Left renal cortex interstitium (tissue), 4 donors: ENCODE measurements at regions not wholly inside any gene's neighbourhood (a gene's known extent, or its start where the extent isn't known, plus 50 kb on each side); places are given as distances from the start of the nearest gene placed in this dataset.

ENCODE experiments used
- DNase-seq, 4 donors: peaks; one replicate each; pipeline ENCODE4 v3.0.0-alpha.2; 2013; ENCODE audit warnings: low read depth in 4 of 4, low spot score in 2 of 4, missing footprints in 1 of 4

GRCh38 chr3:82311901-82312300 lies 550.5 kb upstream of the GBE1 start:
- DNase-seq: no peak

DNA sequence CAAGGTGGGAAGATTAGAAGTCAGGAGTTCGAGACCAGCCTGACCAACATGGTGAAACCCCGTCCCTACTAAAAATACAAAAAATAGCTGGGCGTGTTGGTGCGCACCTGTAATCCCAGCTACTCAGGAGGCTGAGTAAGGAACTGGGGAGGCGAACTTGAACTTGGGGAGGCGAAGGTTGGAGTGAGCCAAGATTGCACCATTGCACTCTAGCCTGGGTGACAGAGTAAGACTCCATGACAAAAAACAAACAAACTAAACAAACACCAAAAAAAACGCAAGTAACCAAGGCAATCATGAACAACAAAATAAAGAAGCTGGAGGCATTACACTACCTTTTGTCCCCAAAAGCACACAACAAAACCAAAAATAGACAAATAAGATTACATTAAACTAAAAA lies 547.3 kb upstream of the GBE1 start:
- no peak for DNase-seq

- no peak for DNase-seq
Measured at GRCh38 chr3:82306189-82306588, 544.7 kb upstream of the GBE1 start.

DNA sequence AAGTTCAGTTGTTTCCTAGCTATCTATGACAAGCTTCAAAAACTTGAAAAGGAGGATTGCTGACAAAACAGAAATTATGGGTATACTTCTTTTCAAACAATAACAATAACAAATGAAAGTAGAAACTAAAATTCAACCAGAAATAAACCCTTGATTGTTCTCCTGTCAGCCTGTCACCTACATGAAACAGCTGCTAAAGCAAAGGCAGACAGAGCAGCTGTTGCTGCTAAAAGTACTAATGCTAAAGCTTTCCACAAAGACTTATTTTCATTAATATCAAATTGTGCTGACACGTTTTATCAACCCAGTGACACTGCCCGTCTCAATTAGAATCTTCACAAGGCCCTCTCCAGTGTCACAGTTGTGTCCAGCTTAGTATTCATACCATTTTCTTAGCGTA lies 533.2 kb upstream of the GBE1 start:
- peak in 1 of 4 donors; percentile 1 for DNase-seq

DNA sequence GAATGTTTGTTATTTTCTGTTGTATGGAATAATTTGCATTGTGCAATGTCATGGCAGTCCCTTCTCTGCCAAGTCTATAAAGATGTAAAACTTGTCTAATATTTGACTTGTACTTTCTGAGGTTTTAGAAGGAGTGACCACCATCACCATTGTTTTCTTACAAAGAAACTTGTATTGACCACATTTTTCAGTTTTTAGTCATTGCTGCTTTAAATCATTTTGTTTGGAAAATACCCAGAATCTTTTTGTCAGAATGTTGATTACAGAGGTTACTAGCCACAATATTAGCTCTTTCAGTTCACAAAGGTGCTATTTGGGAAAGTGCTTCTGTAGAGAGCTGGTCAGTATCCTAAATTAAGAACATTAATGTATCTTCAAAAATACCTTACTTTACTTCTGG lies 532.4 kb upstream of the GBE1 start:
- no peak for DNase-seq

DNA sequence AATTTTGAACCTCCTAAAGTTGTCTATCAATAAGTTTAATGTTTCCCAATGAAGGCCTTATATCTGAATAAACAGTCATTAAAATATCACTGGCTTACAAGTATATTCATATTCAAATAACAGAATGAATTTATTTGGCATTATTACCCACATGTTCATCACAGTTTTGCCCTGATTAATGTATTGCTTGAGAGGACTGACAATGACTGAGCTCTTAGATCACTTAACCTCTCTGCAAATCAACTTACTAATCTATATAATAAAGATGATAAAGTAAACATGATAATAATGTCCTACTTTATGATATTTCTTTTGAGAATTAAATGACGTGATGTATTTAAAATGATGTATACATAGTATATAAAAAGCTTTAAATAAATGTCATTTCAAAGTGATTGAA lies 532.0 kb upstream of the GBE1 start:
- DNase-seq: no peak

DNA sequence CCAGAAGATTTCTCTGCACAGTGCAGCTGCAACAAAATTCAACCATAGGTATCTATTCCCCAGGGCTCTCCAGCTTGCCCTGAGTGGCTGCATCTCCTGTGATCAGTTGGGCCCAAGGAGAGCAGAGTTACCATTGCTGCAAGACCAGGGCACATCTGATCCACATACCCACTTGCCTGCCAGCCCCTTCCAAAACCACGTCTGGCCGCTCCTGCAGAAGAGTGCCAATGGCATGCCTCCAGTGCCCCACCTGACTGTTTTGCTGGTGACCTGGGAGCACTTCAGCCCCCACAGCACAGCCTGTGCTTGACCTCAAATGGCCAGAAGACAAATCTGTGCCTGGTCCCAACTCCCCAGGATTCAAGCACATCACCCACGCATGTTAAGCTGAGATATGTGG lies 526.1 kb upstream of the GBE1 start:
- no peak for DNase-seq

DNA sequence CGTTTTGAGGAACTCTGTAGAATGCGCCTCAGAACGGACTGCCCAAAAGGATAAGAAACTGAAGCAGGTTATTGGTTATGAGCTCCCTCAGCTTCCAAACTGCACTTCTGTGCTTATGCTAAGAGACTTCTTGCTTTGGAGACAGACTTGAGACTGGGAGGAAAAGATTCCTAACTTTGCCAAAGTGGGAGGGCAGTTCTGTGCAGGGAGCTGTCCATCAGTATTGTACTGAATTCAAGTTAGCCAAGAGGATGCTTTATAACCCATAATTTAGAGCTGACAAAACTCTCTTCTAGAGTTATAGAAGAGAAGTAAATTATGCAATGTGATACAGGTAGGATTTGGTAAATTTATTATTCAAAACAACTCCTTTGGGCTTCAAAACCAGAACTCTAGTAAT lies 519.8 kb upstream of the GBE1 start:
- DNase-seq: peak in 1 of 4 donors; percentile 10

DNA sequence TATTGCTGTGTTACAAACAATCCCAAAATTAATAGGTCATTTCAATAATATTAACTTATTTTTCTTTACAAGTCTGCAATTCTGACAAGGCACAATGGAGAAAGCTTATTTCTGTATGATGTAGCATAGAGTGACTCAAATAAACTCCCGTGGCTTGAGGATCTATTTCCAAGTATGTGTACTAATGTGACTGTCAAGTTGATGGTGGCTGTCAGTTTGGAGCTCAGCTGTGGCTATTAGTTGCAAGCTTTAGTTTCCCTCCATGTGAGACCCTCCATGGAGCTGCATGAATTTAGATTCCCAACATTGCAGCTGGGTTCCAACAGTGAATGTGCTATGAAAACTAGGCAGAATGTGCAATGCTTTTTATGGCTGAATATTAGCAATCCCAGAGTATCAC lies 515.5 kb upstream of the GBE1 start:
- no peak for DNase-seq

GRCh38 chr3:82274897-82275296 lies 513.5 kb upstream of the GBE1 start:
- DNase-seq: no peak

GRCh38 chr3:82265747-82266146 lies 504.3 kb upstream of the GBE1 start:
- DNase-seq: no peak

DNA sequence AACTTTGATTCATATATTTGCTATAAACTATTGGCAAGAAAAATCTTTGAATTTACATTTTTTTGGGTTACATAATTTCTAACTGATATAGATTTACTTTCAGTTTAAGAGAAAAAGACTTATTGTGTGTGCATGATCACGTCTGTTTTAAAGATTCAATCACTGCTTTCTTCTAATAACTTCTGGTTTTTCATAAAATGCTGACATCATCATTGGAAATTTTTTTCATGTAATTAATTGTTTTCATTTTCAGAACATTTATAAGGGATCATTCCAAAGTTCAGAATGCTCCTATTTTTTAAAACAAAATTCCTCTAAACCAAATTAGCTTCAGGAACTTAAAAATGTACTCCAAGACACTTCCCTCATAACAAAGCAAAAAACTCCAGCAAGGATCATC lies 500.7 kb upstream of the GBE1 start:
- DNase-seq: no peak

DNA sequence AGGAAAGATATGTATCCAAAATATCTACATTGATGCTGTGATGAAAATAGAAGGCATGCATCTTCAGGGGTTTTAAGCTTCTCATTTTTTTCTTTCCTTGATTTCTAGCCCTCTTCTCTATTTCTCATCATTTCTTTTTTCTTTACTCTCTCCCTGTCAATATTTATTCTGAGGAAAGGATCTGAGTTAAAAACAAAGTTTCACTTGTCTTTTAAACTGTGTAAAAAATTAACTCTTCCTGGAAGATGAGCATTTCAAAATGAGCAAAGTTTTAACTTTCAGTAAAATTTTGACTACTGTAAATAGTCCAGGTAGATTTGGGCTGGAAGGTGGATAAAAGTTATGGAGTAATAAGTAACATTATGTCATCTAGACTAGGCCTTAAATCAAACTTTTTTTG lies 500.2 kb upstream of the GBE1 start:
- no peak for DNase-seq

DNA sequence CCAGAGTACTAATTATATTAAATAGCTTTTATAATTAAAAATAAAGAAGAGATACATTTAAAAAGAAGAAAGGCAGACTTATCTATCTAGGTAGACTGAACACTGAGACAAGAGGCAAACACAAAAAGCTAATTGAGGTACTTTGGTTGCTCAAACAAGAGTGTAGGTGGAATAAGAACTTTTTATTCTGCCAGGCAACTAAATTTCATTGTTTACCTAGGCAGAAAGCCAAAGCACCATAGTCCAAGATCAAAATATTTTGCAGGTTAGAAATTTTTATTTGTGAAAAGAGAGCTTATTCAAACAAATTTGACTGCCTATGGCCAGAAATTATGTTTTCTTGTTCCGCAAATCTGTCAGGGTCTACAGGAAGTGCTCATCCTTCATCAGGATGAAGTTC lies 499.6 kb upstream of the GBE1 start:
- DNase-seq: no peak

DNA sequence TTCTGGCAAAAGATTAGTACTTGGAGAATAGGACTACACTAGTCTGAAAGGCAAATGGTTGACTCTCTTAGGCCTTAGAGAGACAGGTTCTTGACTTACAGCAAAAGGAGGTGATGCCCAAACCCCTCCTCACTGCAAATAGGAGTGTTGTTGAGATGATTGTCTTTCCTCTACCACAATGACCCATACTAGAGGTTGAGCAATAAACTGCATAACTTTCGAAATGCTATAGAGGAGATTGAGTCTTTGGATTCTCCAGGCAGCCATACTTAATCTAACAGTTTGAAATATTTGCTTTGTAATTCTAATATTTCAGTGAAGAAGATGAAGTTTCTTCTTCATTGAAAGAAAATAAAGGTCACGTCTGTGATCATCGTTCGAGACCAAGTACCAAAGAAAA lies 498.5 kb upstream of the GBE1 start:
- no peak for DNase-seq

- DNase-seq: no peak
Measured at GRCh38 chr3:82240322-82240721, 478.9 kb upstream of the GBE1 start.

DNA sequence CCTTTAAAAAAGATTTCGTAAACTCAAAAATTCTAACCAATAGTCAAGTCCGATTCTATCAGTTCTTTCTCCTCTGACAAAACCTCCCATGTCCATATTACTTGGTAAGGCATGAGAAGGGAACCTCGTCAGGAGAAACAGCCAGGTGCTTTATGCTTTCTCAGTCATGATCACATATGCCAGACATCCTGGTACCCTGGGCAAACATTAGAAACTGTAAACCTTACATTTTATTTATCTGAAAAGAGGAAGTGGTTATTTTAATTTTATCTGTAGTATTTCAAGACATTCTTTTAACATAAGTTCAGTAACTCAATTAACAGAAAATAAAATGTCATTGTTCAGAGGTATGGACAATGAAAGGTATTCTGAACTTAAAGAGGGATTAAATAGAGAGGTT lies 474.8 kb upstream of the GBE1 start:
- DNase-seq: no peak

DNA sequence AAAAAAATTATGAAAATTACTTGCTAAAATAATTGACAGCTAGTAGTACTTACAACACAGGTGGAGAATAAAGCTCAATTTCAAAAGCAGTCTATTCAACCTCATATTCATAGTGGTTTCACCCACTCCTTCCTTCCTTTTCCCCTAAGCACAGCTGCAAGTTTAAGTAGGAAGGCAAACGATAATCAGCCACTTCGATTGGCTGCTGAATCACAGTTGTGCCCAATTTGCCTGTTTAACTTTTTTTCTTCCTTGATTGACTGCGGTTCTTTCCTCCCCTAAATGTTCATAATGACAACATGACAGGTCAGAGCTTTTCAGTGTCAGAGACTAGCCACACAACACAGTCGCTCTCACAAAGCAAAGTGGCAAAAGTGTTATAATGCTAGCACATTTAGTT lies 468.0 kb upstream of the GBE1 start:
- no peak for DNase-seq

DNA sequence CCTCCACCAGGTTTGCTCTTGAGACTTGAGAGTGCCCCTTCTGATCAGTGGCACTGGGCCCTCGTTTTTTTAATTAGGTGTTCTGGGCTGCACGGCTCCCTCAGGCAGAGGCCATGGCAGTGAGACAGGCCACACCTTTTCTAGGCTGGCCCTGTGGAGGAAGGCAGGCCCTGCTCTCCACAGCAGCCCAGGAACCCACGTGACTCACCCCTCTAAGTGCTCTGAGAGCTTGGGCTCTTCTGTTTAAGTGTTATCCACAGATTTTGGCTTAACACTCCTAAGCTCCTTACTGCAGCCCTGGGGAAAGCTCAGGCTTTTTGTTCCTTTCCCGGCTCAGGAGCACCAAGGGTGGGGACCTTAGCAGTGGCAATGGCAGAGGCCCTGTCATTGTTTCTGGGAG lies 463.2 kb upstream of the GBE1 start:
- DNase-seq: no peak

DNA sequence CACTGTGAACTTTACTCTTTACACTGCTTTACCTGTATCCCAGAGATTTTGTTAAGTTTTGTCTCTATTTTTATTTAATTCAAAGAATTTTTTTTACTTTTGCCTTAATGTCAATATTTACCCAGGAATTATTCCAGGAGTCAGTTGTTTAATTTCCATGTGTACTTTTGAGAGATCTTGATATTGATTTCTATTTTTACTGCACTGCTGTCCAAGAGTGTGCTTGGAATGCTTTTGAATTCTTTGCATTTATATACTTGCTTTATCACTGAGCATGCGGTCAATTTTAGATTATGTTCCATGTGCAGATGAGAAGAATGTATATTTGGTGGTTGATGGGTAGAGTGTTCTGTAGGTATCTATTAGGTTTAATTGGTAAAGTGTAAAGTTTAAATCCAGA lies 461.0 kb upstream of the GBE1 start:
- no peak for DNase-seq

DNA sequence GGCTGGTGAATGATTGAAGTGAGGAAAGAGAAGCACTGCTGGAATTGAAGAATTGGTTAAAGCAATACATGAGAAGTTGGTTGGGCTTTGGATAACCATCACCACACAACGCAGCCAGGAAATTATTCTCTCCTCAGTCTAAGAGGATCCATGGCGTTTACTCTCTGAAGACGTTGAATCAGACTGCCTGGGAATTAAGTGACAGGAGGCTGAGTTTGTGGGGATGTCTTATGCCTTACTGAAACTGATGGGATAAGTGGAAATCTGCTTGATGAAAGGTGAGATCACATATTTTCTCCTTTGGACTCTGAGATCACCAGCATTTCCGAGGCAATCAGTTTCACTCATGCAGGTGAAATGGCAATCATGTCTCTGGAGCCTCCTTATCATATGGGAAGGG lies 456.1 kb upstream of the GBE1 start:
- DNase-seq: no peak

GRCh38 chr3:82208002-82208710 lies 446.7 kb upstream of the GBE1 start:
- no peak for DNase-seq

DNA sequence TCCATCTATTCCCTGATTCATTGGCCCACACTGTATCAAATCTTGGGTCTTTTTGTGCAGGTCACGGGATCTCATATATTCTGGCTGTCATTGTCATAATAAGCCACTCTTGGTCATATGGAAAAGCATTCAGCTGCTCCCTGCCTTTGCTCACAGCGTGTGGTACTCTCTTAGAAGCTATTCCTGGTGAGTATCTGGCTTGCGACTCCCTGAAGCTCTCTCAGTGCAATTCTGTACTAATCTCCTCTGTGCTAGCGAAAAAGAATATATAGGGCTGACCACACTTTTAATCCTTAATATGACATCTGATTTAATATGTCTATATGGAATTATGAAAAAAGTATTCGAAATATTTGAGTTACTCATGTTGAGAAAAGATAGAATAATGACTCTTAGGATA lies 440.8 kb upstream of the GBE1 start:
- no peak for DNase-seq
